Left lobe of liver (tissue), 2 donors: ENCODE measurements at regions not wholly inside any gene's neighbourhood (a gene's known extent, or its start where the extent isn't known, plus 50 kb on each side); places are given as distances from the start of the nearest gene placed in this dataset.
"Not testable (repeated sequence)": the region's sequence is repeated elsewhere in the genome, so short reads cannot be mapped to it uniquely, and the experiment has no call there.

Source experiments
- ATAC-seq: fragments of 200-7000 bp; cut with Tn5 transposase; one replicate; pipeline ENCODE4 v1.9.1; 2020; ENCODE audit warnings: mild to moderate bottlenecking, moderate library complexity
- DNase-seq: peaks from one replicate; pipeline ENCODE4 v3.0.0-alpha.2; 2020; ENCODE audit warnings: low spot score
- donor health status: DM: no; HTN: no; CAD: no; lungs with moderate emphysema.
- donor health status: DM: no; HTN: yes; CAD: no.

- DNase-seq = no peak
- ATAC-seq = no peak
Observed at GRCh38 chr2:2732331-2733119, 401.4 kb upstream of the MYT1L start.

GRCh38 chr2:2731816-2732284 lies 400.8 kb upstream of the MYT1L start:
- no peak for ATAC-seq
- no peak for DNase-seq

DNA sequence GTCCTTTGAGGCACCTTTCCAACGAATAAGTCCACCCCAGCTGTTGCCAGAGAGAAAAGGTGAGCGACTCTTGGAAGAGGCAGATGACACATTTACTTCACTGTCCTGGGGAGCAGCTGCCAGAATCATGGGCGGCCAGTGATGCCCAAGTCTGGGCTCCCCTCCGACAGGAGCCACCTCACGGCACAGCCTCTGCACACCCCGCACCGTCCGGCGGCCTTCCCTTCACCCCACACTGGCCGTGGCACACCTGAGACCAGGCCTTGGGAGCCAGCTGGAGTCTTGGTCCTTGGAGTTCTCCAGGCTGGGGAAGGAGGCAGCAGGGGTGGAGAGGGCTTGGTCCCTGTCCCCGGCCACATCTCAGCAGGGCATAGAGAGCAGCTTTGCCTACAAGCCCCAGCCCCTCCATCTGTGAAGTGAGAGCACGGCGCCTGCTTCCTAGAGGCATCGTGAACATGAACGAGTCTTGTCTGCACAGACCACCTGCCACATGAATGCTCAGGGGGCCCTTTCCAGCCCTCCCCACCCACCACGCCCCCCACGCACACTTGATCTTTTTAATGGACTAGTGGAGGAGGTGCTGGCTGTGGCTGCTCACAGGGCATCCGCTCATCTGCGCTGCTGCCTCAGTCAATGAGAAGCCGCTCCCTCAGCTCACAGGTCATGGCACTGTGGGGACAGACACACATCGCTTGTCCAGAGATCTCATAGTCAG lies 400.2 kb upstream of the MYT1L start:
- DNase-seq (no peak), ATAC-seq (no peak)

GRCh38 chr2:2730301-2730833 lies 399.3 kb upstream of the MYT1L start:
- ATAC-seq (no peak), DNase-seq (no peak)

- no peak for ATAC-seq
- DNase-seq = no peak
Observed at GRCh38 chr2:2729246-2729645, 398.2 kb upstream of the MYT1L start.

DNA sequence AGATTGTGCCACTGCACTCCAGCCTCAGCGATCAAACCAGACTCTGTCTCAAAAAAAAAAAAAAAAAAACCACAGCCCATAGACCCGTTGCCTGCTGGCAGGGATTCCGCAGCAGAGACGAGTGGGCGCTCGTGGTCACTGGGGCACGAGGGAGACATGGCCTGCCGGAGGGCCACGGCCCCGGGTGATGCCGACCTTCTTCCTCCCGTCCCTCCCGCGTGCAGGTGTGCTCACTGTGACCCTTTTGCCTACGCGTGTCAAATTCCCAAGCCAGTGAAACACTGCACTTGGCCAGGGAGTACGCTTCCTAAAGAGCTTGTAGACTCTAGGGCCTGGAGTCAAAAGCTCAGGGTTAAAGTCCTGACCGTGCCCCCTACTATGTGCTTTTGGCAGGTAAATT lies 397.6 kb upstream of the MYT1L start:
- no peak for DNase-seq
- ATAC-seq = no peak

- no peak for ATAC-seq
- no peak for DNase-seq
Observed at GRCh38 chr2:2727876-2728511, 396.9 kb upstream of the MYT1L start.

GRCh38 chr2:2726163-2726562 lies 395.1 kb upstream of the MYT1L start:
- DNase-seq (no peak), ATAC-seq (no peak)

DNA sequence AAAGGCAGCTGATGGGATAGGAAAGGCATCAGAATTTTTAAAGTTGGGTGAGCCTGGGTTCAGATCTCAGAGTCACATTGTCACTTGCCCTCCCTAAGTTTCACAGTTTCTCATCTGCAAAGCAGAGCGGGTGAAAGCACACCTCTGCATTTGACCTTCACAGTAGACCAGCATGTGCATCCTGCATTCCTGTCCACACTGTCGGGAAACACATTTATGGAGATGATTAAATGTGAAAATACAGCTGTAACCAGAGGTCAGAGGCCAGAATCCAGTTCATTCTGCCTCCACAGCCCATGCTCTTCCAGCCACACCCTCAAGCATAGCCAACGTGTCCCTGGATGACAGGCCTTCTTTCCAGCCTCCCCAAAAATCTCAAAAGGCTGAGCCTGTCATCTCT lies 392.0 kb upstream of the MYT1L start:
- DNase-seq = no peak
- no peak for ATAC-seq

DNA sequence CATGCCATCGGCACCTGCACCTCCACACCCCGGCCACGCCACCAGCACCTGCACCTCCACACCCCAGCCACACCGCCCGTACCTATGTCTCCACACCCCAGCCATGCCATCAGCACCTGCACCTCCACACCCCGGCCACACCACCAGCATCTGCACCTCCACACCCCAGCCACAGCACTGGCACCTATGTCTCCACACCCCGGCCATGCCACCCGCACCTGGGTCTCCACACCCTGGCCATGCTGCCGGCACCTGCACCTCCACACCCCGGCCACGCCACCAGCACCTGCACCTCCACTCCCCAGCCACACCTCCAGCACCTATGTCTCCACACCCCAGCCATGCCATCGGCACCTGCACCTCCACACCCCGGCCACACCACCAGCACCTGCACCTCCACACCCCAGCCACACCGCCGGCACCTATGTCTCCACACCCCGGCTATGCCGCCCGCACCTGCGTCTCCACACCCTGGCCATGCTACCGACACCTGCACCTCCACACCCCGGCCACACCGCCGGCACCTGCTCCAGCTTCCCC lies 390.3 kb upstream of the MYT1L start:
- no peak for DNase-seq

DNA sequence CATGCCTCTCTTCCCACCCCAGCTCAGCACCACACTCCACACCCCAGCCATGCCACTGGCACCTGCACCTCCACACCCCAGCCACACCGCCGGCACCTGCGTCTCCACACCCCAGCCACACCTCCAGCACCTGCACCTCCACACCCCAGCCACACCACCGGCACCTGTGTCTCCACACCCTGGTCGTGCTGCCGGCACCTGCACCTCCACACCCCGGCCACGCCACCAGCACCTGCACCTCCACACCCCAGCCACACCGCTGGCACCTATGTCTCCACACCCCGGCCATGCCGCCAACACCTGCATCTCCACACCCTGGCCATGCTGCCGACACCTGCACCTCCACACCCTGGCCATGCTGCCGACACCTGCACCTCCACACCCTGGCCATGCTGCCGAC lies 389.7 kb upstream of the MYT1L start:
- DNase-seq, ATAC-seq: not testable (repeated sequence)

More for the DNA sequence above, 390.3 kb upstream of the MYT1L start:
- no peak for ATAC-seq

DNA sequence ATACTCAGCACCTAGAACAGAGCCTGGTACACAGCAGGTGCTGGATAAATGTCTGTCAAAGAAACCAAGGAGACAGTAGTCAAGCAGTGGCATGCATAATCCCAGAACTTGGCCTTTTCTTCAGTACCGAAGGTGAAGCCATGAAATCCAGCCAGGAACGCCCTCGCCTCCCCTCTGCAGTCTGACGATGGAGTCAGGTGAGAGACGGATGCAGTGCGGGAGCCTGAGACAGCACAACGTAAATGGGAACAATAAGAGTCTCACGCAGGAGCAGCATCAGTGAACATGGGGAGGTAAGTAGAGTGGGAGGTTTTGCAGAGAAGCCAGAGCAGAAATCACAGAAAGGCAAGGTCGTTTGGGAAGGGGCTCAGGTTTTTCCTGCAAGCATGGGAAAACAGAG lies 389.3 kb upstream of the MYT1L start:
- DNase-seq = no peak
- ATAC-seq = no peak

DNA sequence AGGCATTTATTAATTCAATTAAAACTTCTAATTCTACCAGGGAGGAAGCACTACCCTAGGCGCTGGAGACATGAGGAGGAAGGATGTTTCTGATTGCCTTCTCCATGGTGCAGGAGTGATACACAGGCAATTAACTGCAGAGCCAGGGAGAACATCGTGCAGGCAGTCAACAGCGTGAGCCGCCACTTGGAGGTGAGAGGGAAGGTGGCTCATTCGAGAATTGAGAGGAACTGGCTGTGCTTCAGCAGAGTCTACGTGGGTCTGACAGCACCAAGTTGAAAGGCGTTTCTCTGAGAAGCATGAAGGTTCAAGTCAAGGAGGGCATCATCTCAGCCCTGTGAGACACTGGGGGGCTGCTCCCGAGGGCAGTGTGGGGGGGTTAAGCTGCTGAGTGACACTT lies 388.7 kb upstream of the MYT1L start:
- DNase-seq (no peak), ATAC-seq (no peak)

DNA sequence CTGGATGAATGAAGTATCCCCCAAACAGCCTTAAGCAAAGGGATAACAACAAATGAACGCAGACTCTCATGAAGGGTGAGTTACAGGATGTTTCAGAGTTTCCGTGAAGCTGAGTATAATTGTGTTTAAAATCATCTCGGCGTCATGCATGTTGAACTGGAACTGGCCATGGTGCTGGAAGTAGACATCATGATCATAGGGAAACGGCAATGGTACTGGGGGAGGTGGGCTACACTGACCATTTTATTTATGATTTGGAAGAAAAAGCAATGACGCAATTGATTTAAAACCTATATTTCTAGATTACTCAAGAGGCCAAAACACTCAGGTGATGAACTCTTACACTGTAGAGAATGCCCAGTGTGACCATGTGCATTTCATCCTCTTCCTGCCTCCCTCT lies 387.9 kb upstream of the MYT1L start:
- ATAC-seq (no peak), DNase-seq (no peak)

DNA sequence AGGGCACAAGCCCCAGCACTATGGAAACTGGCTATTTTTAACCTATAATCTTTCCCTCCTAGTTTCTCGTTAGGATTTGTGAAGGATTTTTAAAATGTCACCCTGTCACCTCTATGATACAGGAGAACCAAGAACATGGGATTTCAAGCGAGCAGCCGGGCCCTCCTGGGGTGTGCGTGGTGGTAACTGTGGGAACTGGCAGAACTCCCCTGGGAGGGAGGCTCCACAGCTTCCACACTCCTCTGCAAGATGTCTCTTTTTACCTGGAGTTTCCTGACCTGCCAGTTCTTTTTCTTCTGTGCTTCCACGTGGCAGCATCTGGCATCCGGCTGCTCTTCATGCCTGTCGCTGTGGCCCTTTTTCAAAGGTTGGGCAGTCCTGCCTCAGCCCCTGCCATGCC lies 386.3 kb upstream of the MYT1L start:
- no peak for DNase-seq
- ATAC-seq = no peak

DNA sequence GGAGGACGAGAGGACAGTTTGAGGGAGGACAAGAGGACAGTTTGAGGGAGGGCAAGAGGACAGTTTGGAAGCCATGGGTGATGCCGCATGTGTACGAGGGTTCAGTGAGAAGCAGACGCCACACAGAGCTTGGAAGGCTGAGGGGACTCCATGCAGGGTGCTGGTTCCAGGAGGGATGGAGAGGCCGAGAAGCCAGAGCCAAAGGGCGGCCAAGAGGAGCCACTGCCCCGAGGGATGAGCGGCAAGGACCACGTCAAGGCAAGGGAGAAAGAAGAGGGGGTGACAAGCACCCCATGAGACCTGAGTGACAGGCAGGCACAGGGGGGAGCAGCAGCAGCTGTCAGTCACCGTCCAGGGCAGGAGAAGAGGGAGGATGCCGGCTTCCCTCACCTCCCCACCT lies 385.7 kb upstream of the MYT1L start:
- ATAC-seq (no peak), DNase-seq (no peak)

GRCh38 chr2:2715036-2715818 lies 384.2 kb upstream of the MYT1L start:
- ATAC-seq (no peak), DNase-seq (no peak)

GRCh38 chr2:2714408-2714807 lies 383.3 kb upstream of the MYT1L start:
- ATAC-seq (no peak), DNase-seq (no peak)

DNA sequence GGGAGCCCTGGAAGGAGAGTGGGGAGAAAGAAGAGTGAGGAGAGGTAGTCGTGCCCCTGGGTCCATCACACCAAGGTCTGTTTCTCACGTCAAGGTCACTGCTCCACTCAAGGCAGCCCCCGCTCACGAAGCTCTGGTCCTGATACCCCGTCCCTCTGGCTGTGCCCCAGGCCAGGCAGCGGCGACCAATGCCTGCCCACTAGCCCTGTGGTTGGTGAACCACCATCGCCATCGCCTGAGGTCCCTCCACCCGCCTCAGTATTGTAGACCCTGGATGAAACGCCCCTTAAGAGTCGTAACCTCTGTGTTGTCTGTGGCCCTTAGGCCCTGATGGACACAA lies 378.3 kb upstream of the MYT1L start:
- DNase-seq (no peak), ATAC-seq (no peak)

DNA sequence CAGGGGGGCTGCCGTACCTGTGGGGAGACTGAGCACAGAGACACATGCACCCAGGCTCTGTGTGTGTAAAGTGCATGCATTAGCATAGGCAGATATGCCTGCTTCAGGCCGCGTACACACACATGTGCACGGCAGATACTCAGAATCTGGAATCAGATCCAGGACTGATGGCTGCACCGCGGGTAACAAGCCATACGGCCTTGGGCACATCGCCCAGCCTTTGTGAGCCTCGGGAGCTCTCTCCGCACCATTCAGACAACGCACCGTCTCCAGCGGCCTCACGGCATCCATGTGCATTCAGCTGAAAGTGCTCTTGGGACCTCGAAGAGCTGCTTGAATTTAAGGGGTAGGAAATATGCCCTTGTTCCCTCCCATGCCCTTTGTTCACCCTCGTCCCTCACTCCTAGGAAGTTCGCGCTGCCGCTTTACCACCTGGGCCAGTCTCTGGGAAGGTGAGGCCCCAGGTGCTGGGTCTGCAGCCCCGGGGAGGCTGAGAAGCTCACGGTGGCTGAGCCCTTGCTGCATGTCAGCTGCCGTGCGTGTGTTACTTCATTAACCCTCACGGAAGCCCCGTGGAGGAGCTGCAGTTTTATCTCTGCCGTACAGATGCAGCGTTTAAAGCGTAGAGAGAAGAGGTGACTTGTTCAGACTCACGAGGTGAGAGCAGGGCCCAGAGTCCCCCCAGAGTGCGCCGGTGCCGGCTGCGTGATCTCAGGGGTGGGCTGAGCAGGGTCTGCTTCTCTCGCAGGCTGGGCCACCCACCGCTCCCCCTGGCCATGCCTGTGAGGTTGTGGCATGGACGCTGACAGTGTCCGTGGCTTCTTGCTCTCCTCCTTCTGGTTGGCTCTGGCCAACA lies 377.7 kb upstream of the MYT1L start:
- ATAC-seq (no peak), DNase-seq (no peak)
